Glomerular visceral epithelial cell (primary cell): ENCODE measurements at regions not wholly inside any gene's neighbourhood (a gene's known extent, or its start where the extent isn't known, plus 50 kb on each side); places are given as distances from the start of the nearest gene placed in this dataset.

ENCODE experiments used
- DNase-seq: peaks from one replicate; pipeline ENCODE4 v3.0.0-alpha.2; 2016; ENCODE audit errors: extremely low spot score

- no peak for DNase-seq
Observed at GRCh38 chr14:98548071-98548686, 723.8 kb downstream of the BCL11B start.

GRCh38 chr14:98551028-98551427, 721.0 kb downstream of the BCL11B start:
- DNase-seq: no peak

- DNase-seq: no peak
Observed at GRCh38 chr14:98555440-98555839, 716.6 kb downstream of the BCL11B start.

- no peak for DNase-seq
Observed at GRCh38 chr14:98564006-98564405, 708.0 kb downstream of the BCL11B start.

- no peak for DNase-seq
Observed at GRCh38 chr14:98564541-98564940, 707.5 kb downstream of the BCL11B start.

GRCh38 chr14:98571104-98571503, 700.9 kb downstream of the BCL11B start:
- no peak for DNase-seq

- no peak for DNase-seq
Observed at GRCh38 chr14:98573082-98573481, 698.9 kb downstream of the BCL11B start.

GRCh38 chr14:98576463-98576862, 695.5 kb downstream of the BCL11B start:
- no peak for DNase-seq

GRCh38 chr14:98578204-98578603, 693.8 kb downstream of the BCL11B start:
- DNase-seq: no peak

- no peak for DNase-seq
Observed at GRCh38 chr14:98579140-98579539, 692.9 kb downstream of the BCL11B start.

GRCh38 chr14:98580131-98580678, 691.8 kb downstream of the BCL11B start:
- no peak for DNase-seq

GRCh38 chr14:98582276-98582675, 689.7 kb downstream of the BCL11B start:
- DNase-seq: no peak

- DNase-seq: no peak
Observed at GRCh38 chr14:98591161-98591560, 680.8 kb downstream of the BCL11B start.

GRCh38 chr14:98592611-98593170, 679.3 kb downstream of the BCL11B start:
- no peak for DNase-seq

- no peak for DNase-seq
Observed at GRCh38 chr14:98593361-98593761, 678.6 kb downstream of the BCL11B start.

GRCh38 chr14:98594156-98594555, 677.8 kb downstream of the BCL11B start:
- DNase-seq: no peak

- no peak for DNase-seq
Observed at GRCh38 chr14:98598576-98598975, 673.4 kb downstream of the BCL11B start.

GRCh38 chr14:98599082-98599481, 672.9 kb downstream of the BCL11B start:
- DNase-seq: no peak

- no peak for DNase-seq
Observed at GRCh38 chr14:98602983-98603382, 669.0 kb downstream of the BCL11B start.

- DNase-seq: no peak
Observed at GRCh38 chr14:98605043-98605442, 667.0 kb downstream of the BCL11B start.

- DNase-seq: no peak
Observed at GRCh38 chr14:98606041-98606640, 665.9 kb downstream of the BCL11B start.

GRCh38 chr14:98606816-98607215, 665.2 kb downstream of the BCL11B start:
- DNase-seq: no peak

- DNase-seq: no peak
Observed at GRCh38 chr14:98607341-98607910, 664.6 kb downstream of the BCL11B start.
